K562 (cell line): ENCODE measurements at regions not wholly inside any gene's neighbourhood (a gene's known extent, or its start where the extent isn't known, plus 50 kb on each side); places are given as distances from the start of the nearest gene placed in this dataset.
A peak's percentile ranks its signal among the peaks of the same experiment; 100 is the strongest.

Experiments used
- BACH1 ChIP-seq: fragments of 200-800 bp; sonication (Bioruptor generic); IDR thresholded peaks from 2 replicates; pipeline ENCODE4 v1.6.1; 2016; ENCODE audit warnings: missing genetic modification characterization, missing compliant biosample characterization
- BCLAF1 ChIP-seq, 2 experiments: fragments of 450-650 bp in 1 of 2; IDR thresholded peaks; 2 replicates each; pipeline ENCODE4 v1.6.1; 2011 to 2017; ENCODE audit warnings: low read depth in 2 of 2, antibody characterized with exemption in 1 of 2, borderline replicate concordance in 1 of 2, low read length in 1 of 2, mild to moderate bottlenecking in 1 of 2, mixed read lengths in 1 of 2; ENCODE audit not compliant: control insufficient read depth in 1 of 2
- DPF2 ChIP-seq: fragments of 450-650 bp; IDR thresholded peaks from 2 replicates; pipeline ENCODE4 v1.6.1; 2016
- ELF2 ChIP-seq: fragments of 250-450 bp; sonication (Bioruptor Pico); IDR thresholded peaks from 2 replicates; pipeline ENCODE4 v1.5.0; 2021; ENCODE audit warnings: mild to moderate bottlenecking
- ERF ChIP-seq: fragments of 450-650 bp; formaldehyde crosslinking; IDR thresholded peaks from 2 replicates; pipeline ENCODE4 v1.4.0; 2020; ENCODE audit warnings: mild to moderate bottlenecking, mixed read lengths
- L3MBTL2 ChIP-seq: fragments of 450-650 bp; IDR thresholded peaks from 2 replicates; pipeline ENCODE4 v1.6.1; 2016; ENCODE audit warnings: mild to moderate bottlenecking, moderate library complexity
- NFIX ChIP-seq: fragments of 250-450 bp; sonication (Bioruptor Pico); IDR thresholded peaks from 2 replicates; pipeline ENCODE4 v1.4.0; 2020; ENCODE audit warnings: low read depth, mild to moderate bottlenecking, moderate library complexity
- PHF20 ChIP-seq: fragments of 450-650 bp; IDR thresholded peaks from 2 replicates; pipeline ENCODE4 v1.6.1; 2018; ENCODE audit not compliant: partially characterized antibody
- SOX6 ChIP-seq: fragments of 450-650 bp; IDR thresholded peaks from 2 replicates; pipeline ENCODE4 v1.6.1; 2014; ENCODE audit warnings: mild to moderate bottlenecking
- TCF7 ChIP-seq: sonication (generic); IDR thresholded peaks from 2 replicates; pipeline ENCODE4 v1.6.1; 2016; ENCODE audit warnings: antibody characterized with exemption, borderline replicate concordance
- ZNF589 ChIP-seq: fragments of 200-800 bp; sonication (Bioruptor generic); IDR thresholded peaks from 2 replicates; pipeline ENCODE4 v1.6.1; 2016; ENCODE audit warnings: low read depth, missing genetic modification characterization, missing compliant biosample characterization
- ZNF639 ChIP-seq, 2 experiments: fragments of 200-800 bp in 1 of 2; sonication (Bioruptor generic) in 1 of 2; sonication (generic) in 1 of 2; formaldehyde crosslinking in 1 of 2; IDR thresholded peaks in 1 of 2; conservative IDR thresholded peaks in 1 of 2; 2 replicates each; pipeline versions ENCODE4 v1.5.0 to v1.6.1; 2016 to 2020; ENCODE audit warnings: missing compliant biosample characterization in 1 of 2, missing genetic modification characterization in 1 of 2, missing genetic modification reagents in 1 of 2
- ZNF764 ChIP-seq: fragments of 250-450 bp; sonication (Bioruptor Pico); IDR thresholded peaks from 2 replicates; pipeline ENCODE4 v1.4.0; 2020; ENCODE audit warnings: low read depth, mild to moderate bottlenecking, moderate library complexity
- TF ChIP-seq, protein P1 (sequence below): IDR thresholded peaks from 2 replicates; pipeline ENCODE4 v1.6.1; 2012; ENCODE audit warnings: low read depth, low read length, improper control_type of control experiment, borderline replicate concordance
- TF ChIP-seq, protein P2 (sequence below), 3 experiments: IDR thresholded peaks in 2 of 3; conservative IDR thresholded peaks in 1 of 3; 2 replicates each; pipeline ENCODE4 v1.5.1; 2011 to 2012; ENCODE audit warnings: low read length in 3 of 3, mild to moderate bottlenecking in 3 of 3, control low read depth in 2 of 3, improper control_type of control experiment in 1 of 3, inconsistent platforms in 1 of 3, low read depth in 1 of 3, mixed read lengths in 1 of 3, moderate library complexity in 1 of 3; ENCODE audit not compliant: insufficient read depth in 2 of 3
- TF ChIP-seq, protein P3 (sequence below): fragments of 450-650 bp; formaldehyde crosslinking; IDR thresholded peaks from 2 replicates; pipeline ENCODE4 v1.4.0; 2020; ENCODE audit warnings: mild to moderate bottlenecking

GRCh38 chr4:10173037-10173753 lies 56.6 kb upstream of the WDR1 start (continued):
- TF ChIP-seq, protein P1, sequence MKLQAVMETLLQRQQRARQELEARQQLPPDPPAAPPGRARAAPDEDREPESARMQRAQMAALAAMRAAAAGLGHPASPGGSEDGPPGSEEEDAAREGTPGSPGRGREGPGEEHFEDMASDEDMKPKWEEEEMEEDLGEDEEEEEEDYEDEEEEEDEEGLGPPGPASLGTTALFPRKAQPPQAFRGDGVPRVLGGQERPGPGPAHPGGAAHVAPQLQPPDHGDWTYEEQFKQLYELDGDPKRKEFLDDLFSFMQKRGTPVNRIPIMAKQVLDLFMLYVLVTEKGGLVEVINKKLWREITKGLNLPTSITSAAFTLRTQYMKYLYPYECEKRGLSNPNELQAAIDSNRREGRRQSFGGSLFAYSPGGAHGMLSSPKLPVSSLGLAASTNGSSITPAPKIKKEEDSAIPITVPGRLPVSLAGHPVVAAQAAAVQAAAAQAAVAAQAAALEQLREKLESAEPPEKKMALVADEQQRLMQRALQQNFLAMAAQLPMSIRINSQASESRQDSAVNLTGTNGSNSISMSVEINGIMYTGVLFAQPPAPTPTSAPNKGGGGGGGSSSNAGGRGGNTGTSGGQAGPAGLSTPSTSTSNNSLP, result peak; percentile 69; the same call in 1 of the 2 replicates
- TF ChIP-seq PHF20 (no peak), BCLAF1 (IDR thresholded peaks at IDR 0.05; ENCODE audit: borderline replicate concordance in 1 of 2, control insufficient read depth in 1 of 2, low read depth in 2 of 2, low read length in 1 of 2) (0 out of 4 replicates have a peak, but pooled peaks of 1 of the 2 experiments have one; percentile 44), ZNF764 (0 out of 2 replicates have a peak, but pooled peaks have one; percentile 11), L3MBTL2 (peak; percentile 59), ZNF589 (CRISPR knock-in tag) (0 out of 2 replicates have a peak, but pooled peaks have one; percentile 61), SOX6 (peak; percentile 88), BACH1 (peak; percentile 79), ELF2 (no peak), ZNF639 (CRISPR knock-in tag; conservative IDR thresholded peaks at IDR 0.05 in 1 of 2, IDR thresholded peaks at IDR 0.05 in 1 of 2) (peak in 1 of 2 experiments; percentile 69; a peak in 1 of 4 replicates), NFIX (CRISPR knock-in tag) (no peak), ERF (CRISPR knock-in tag) (0 out of 2 replicates have a peak, but pooled peaks have one; percentile 62), DPF2 (peak; percentile 83), TCF7 (no peak)
- TF ChIP-seq, protein P2, sequence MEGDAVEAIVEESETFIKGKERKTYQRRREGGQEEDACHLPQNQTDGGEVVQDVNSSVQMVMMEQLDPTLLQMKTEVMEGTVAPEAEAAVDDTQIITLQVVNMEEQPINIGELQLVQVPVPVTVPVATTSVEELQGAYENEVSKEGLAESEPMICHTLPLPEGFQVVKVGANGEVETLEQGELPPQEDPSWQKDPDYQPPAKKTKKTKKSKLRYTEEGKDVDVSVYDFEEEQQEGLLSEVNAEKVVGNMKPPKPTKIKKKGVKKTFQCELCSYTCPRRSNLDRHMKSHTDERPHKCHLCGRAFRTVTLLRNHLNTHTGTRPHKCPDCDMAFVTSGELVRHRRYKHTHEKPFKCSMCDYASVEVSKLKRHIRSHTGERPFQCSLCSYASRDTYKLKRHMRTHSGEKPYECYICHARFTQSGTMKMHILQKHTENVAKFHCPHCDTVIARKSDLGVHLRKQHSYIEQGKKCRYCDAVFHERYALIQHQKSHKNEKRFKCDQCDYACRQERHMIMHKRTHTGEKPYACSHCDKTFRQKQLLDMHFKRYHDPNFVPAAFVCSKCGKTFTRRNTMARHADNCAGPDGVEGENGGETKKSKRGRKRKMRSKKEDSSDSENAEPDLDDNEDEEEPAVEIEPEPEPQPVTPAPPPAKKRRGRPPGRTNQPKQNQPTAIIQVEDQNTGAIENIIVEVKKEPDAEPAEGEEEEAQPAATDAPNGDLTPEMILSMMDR (IDR thresholded peaks at IDR 0.05 in 2 of 3, conservative IDR thresholded peaks at IDR 0.05 in 1 of 3; ENCODE audit: insufficient read depth in 2 of 3, low read depth in 1 of 3, low read length in 3 of 3), result peak; percentile 90 to 97 (median 92)
- TF ChIP-seq, protein P3, sequence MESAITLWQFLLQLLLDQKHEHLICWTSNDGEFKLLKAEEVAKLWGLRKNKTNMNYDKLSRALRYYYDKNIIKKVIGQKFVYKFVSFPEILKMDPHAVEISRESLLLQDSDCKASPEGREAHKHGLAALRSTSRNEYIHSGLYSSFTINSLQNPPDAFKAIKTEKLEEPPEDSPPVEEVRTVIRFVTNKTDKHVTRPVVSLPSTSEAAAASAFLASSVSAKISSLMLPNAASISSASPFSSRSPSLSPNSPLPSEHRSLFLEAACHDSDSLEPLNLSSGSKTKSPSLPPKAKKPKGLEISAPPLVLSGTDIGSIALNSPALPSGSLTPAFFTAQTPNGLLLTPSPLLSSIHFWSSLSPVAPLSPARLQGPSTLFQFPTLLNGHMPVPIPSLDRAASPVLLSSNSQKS, result no peak
